AG04449 (cell line): ENCODE measurements at regions not wholly inside any gene's neighbourhood (a gene's known extent, or its start where the extent isn't known, plus 50 kb on each side); places are given as distances from the start of the nearest gene placed in this dataset.

Experiments used
- CTCF ChIA-PET: fragments of 350-600 bp; formaldehyde crosslinking; extraction: SDS; loops from one replicate; lab custom pipeline; 2021; ENCODE audit warnings: antibody characterized with exemption; lab: Yijun Ruan, JAX
- POLR2A ChIA-PET: fragments of 400-600, 350-600 bp; formaldehyde crosslinking; extraction: SDS; loops from one replicate; lab custom pipeline; 2020; ENCODE audit warnings: antibody characterized with exemption, inconsistent platforms; lab: Yijun Ruan, JAX
- DNase-seq: peaks from one replicate; pipeline ENCODE4 v3.0.0-alpha.2; 2010; ENCODE audit warnings: low read depth, low spot score
- H3K4me3 ChIP-seq: 2 replicates; pipeline ENCODE4 v1.5.1; 2011; ENCODE audit warnings: low read depth, mild to moderate bottlenecking, control low read depth, low read length
- TF ChIP-seq, protein P1 (sequence below): IDR thresholded peaks from one replicate; pipeline ENCODE4 v1.5.1; 2011; ENCODE audit warnings: mild to moderate bottlenecking, moderate library complexity, low read length, control low read depth, inconsistent platforms; ENCODE audit not compliant: insufficient read depth; ENCODE audit errors: missing control alignments

DNA sequence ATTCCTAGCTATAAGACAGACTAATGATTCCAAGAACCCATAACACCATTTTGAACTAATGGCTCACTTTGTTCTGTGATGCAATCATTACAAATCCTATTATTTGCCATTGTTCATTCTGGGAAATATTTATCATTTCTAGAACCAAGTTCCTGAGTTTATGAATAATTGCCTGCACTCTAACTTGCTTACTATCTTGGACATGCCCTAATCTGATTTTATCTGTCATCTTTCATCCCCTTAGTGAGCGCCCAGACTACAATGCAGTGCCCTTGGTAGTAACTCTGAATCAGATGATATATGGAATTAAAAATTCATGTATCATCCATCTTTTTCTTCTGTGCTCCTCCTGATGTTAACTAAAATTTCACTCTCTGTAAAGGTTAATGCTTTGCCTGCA is 703.1 kb upstream of the MDGA2 start:
- CTCF ChIA-PET, result no interaction called here
- DNase-seq, result no peak
- TF ChIP-seq, protein P1, sequence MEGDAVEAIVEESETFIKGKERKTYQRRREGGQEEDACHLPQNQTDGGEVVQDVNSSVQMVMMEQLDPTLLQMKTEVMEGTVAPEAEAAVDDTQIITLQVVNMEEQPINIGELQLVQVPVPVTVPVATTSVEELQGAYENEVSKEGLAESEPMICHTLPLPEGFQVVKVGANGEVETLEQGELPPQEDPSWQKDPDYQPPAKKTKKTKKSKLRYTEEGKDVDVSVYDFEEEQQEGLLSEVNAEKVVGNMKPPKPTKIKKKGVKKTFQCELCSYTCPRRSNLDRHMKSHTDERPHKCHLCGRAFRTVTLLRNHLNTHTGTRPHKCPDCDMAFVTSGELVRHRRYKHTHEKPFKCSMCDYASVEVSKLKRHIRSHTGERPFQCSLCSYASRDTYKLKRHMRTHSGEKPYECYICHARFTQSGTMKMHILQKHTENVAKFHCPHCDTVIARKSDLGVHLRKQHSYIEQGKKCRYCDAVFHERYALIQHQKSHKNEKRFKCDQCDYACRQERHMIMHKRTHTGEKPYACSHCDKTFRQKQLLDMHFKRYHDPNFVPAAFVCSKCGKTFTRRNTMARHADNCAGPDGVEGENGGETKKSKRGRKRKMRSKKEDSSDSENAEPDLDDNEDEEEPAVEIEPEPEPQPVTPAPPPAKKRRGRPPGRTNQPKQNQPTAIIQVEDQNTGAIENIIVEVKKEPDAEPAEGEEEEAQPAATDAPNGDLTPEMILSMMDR, result no peak
- POLR2A ChIA-PET, result no interaction called here
- no peak overlapping the region for H3K4me3 ChIP-seq

DNA sequence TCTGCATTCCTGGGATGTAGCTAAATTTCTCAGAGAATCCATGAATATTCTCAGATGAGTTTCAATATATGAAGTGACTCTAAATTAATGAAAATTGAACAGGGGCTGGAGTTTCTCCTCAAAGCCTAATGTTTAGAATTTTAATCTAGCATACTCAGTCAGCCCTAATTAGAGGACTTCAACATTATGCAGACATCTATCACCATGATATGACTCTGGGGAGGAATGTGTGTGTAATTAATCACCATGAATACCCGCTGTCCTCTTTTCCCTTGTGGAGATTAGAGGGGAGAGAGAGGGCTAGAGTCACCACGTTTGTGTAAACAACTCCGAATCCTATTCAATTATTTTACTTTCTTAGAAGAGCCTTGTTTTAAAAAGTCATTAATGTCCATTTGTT is 698.6 kb upstream of the MDGA2 start:
- ChIA-PET POLR2A (no interaction called here), CTCF (no interaction called here)
- DNase-seq, result no peak
- no peak overlapping the region for H3K4me3 ChIP-seq
- TF ChIP-seq, protein P1, result no peak

DNA sequence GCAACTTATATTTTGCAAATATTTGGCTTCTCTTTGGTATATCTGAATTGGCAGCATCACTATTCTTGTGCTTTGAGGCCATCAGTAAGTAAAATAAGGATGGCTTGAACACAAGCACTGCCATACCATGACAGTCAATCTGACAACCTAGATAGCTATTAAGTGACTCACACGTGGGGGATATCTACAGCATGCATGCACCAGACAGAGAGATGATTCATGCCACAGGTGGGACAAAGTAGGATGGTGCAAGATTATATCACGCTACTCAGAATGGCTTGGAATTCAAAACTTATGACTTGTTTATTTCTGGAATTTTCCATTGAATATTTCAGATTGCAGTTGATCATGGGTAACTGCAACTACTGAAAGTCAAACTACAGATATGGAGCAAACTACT is 675.6 kb upstream of the MDGA2 start:
- ChIA-PET POLR2A (no interaction called here), CTCF (no interaction called here)
- H3K4me3 ChIP-seq, result no peak overlapping the region
- no peak for DNase-seq
- TF ChIP-seq, protein P1, result no peak

DNA sequence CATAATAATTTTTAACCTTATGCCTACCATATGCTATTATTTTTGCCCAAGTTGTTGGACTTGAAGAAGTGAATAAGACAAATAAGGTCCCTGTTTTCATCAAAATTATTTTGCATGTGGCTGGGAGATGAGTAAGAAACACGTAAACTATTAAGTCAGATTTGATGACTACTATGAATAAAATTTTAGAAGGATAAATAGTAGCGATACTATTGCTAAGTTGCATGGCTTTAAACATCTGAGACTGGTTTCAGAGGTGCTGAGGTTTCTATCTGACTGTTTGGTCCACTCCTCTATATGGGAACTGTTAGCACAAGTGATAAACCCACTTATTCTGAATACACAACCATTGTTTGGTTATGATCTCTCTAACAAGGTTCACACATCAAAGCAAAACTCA is 674.3 kb upstream of the MDGA2 start:
- H3K4me3 ChIP-seq, result no peak overlapping the region
- ChIA-PET POLR2A (no interaction called here), CTCF (no interaction called here)

DNA sequence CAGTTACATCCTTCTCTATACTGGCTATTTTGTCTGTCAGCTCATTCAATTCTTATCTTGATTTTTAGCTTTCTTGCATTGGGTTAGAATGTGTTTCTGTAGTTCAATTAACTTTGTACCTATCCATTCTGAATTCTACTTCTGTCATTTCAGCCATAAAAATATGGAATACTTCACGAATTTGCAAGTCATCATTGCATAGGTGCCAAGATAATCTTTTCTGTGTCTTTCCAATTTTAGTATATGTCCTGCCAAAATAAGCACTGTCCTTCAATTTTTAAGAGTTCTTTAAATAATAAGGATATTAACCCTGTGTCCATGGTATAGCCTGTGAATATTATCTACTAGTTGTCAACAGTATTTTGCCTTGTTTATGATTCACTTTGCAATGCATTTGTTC is 665.7 kb upstream of the MDGA2 start:
- CTCF ChIA-PET, result no interaction called here
- H3K4me3 ChIP-seq, result no peak overlapping the region
- DNase-seq, result no peak
- POLR2A ChIA-PET, result no interaction called here
- TF ChIP-seq, protein P1, result no peak

More for the DNA sequence above, 674.3 kb upstream of the MDGA2 start:
- no peak for DNase-seq
- TF ChIP-seq, protein P1, result no peak

DNA sequence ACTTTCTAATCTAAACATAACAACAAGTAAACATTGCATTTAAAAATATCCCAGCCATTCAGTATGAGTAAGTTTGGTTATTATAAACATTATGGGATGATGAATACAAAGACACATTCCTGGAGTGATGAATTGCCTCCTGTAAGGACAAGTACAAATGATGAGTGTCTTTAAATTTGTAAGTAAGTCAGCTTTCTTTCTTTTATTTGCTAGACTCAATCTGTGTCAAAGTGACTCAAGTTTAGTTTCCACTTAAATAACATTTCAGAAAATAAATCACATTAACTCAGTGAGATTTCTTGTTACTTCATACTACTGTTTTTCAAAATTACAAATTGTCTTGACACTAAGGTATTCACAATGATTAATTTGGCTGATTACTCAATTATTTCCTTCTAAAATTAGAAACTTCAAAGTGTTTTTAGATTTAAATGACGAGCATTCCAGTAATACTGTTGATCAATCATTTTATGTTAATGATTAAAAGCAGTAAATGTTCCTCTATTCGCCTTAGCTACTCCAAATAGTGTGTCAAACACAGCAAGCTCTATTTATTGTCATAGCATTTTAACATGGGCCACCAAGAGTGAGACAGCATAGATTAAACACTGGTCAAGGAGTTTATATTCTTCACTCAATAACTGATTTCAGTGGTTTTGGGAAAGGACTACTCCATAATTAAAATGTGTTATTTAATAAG is 658.0 kb upstream of the MDGA2 start:
- CTCF ChIA-PET, result no interaction called here
- no peak overlapping the region for H3K4me3 ChIP-seq
- no peak for DNase-seq
- POLR2A ChIA-PET, result no interaction called here
- TF ChIP-seq, protein P1, result no peak
